ENCODE measurements at regions not wholly inside any gene's neighbourhood (a gene's known extent, or its start where the extent isn't known, plus 50 kb on each side); places are given as distances from the start of the nearest gene placed in this dataset.

DNA sequence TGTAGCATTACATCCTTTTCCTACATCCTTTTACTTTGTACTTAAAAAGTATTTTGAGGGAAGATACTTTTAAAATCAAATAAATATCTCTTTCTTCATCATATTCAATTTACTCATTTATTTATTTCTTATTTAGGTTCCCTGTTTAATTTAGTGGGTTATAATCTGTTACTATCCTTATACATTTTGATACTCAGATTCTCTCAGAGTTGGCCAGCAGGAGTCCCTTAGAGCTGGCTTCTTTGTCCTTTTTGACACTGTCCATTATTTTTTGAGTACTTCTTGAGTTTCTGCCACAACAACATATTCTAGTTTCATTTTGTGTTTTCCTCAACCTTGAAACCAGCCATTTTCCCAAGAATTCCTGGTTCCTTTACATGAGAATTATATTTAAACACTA is 111.6 kb upstream of the DCBLD2 start:
- no peaks in the 10 kb centered on the region for H3K36me3 Mint-ChIP-seq
- Histone ChIP-seq H2AFZ (replicated peaks) (no peak overlapping the region), H3K27me3 (no peaks in the 10 kb centered on the region), H3K4me1 (no peaks in the 10 kb centered on the region), H3K9me3 (ENCODE audit: low read depth) (no peaks in the 10 kb centered on the region), H3K4me3 (no peak overlapping the region), H3K79me2 (ENCODE audit: low read depth) (no peaks in the 10 kb centered on the region), H3F3A (ENCODE audit: low read depth) (no peaks in the 10 kb centered on the region), H3K36me3 (no peaks in the 10 kb centered on the region), H3K4me2 (no peak overlapping the region), H3K9ac (no peak overlapping the region), H3K27ac (no peak overlapping the region), H4K20me1 (ENCODE audit: low read depth) (no peaks in the 10 kb centered on the region)
- no peak overlapping the region for H3K4me3 Mint-ChIP-seq
- peaks cover 8% of the 10 kb centered on the region for H3K4me1 Mint-ChIP-seq
- no peaks in the 10 kb centered on the region for H3K27me3 Mint-ChIP-seq (ENCODE audit: insufficient read depth, low read depth)
- DNase-seq (ENCODE audit: low spot score): no peak
- TF ChIP-seq, protein P1, sequence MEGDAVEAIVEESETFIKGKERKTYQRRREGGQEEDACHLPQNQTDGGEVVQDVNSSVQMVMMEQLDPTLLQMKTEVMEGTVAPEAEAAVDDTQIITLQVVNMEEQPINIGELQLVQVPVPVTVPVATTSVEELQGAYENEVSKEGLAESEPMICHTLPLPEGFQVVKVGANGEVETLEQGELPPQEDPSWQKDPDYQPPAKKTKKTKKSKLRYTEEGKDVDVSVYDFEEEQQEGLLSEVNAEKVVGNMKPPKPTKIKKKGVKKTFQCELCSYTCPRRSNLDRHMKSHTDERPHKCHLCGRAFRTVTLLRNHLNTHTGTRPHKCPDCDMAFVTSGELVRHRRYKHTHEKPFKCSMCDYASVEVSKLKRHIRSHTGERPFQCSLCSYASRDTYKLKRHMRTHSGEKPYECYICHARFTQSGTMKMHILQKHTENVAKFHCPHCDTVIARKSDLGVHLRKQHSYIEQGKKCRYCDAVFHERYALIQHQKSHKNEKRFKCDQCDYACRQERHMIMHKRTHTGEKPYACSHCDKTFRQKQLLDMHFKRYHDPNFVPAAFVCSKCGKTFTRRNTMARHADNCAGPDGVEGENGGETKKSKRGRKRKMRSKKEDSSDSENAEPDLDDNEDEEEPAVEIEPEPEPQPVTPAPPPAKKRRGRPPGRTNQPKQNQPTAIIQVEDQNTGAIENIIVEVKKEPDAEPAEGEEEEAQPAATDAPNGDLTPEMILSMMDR (IDR thresholded peaks at IDR 0.05): no peak
- no peak for TF ChIP-seq EZH2phosphoT487 (IDR thresholded peaks at IDR 0.05)
- TF ChIP-seq EZH2 (IDR thresholded peaks at IDR 0.05): no peak
- H3K27ac Mint-ChIP-seq: no peak overlapping the region
- H3K9me3 Mint-ChIP-seq: peaks cover 2% of the 10 kb centered on the region

DNA sequence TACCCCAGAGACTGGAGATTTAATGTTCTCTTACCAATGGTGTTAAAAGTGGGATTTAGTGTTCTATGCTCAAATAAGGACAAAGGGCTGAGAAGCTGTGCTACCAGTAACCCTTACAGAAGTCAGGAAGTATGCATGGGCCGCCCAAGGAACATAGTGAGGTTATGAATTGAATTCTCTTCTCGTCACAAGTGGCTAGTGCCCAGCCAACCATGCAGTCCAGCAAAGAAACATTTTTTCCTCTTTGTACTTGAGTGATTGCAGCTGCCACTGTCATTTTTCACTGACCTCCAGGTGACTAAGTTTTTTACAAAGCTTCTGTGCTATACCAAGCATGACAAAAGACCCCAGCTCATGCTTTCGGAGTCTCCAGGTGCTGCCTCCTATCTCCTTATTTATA is 110.6 kb upstream of the DCBLD2 start:
- DNase-seq (ENCODE audit: low spot score): no peak
- Mint-ChIP-seq H3K9me3 (peaks cover 2% of the 10 kb centered on the region), H3K36me3 (no peaks in the 10 kb centered on the region), H3K27ac (no peak overlapping the region), H3K27me3 (ENCODE audit: insufficient read depth, low read depth) (peaks cover 2% of the 10 kb centered on the region), H3K4me1 (peaks cover 8% of the 10 kb centered on the region), H3K4me3 (no peak overlapping the region)
- H3K27ac ChIP-seq: no peak overlapping the region
- H3K27me3 ChIP-seq: no peaks in the 10 kb centered on the region
- no peaks in the 10 kb centered on the region for H3K9me3 ChIP-seq (ENCODE audit: low read depth)
- H4K20me1 ChIP-seq (ENCODE audit: low read depth): no peaks in the 10 kb centered on the region
- no peaks in the 10 kb centered on the region for H3K36me3 ChIP-seq
- no peak for TF ChIP-seq EZH2 (IDR thresholded peaks at IDR 0.05)
- no peak for TF ChIP-seq EZH2phosphoT487 (IDR thresholded peaks at IDR 0.05)
- TF ChIP-seq, protein P1 (IDR thresholded peaks at IDR 0.05): no peak
- no peak overlapping the region for H2AFZ ChIP-seq (replicated peaks)
- no peaks in the 10 kb centered on the region for H3K4me1 ChIP-seq
- H3F3A ChIP-seq (ENCODE audit: low read depth): no peaks in the 10 kb centered on the region
- no peak overlapping the region for H3K9ac ChIP-seq
- H3K79me2 ChIP-seq (ENCODE audit: low read depth): no peaks in the 10 kb centered on the region
- H3K4me3 ChIP-seq: no peak overlapping the region
- no peak overlapping the region for H3K4me2 ChIP-seq

DNA sequence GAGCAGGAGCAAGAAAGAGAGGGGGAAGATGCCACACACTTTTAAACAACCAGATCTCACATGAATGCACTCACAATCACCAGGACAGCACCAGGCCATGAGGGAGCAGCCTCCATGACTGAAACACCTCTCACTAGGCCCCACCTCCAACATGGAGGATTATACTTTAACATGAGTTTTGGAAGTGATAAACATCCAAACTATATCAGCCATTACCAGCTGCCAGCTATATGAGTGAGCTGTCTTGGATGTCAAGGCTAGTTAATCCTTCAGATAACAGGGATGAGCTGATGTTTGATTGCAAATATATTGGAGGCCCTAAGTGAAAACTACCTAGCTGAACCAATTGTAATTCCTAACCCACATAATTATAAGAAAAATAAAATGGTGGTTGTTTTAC is 108.4 kb upstream of the DCBLD2 start:
- no peak overlapping the region for H3K4me3 Mint-ChIP-seq
- no peak overlapping the region for H2AFZ ChIP-seq (replicated peaks)
- DNase-seq (ENCODE audit: low spot score): no peak

More for the DNA sequence above, 108.4 kb upstream of the DCBLD2 start:
- H3K27me3 Mint-ChIP-seq (ENCODE audit: insufficient read depth, low read depth): peaks cover 2% of the 10 kb centered on the region
- TF ChIP-seq EZH2phosphoT487 (IDR thresholded peaks at IDR 0.05) (no peak), EZH2 (IDR thresholded peaks at IDR 0.05) (no peak)
- TF ChIP-seq, protein P1 (IDR thresholded peaks at IDR 0.05): no peak
- Histone ChIP-seq H3K27me3 (no peaks in the 10 kb centered on the region), H3K9me3 (ENCODE audit: low read depth) (no peaks in the 10 kb centered on the region), H3K79me2 (ENCODE audit: low read depth) (no peaks in the 10 kb centered on the region), H3K36me3 (no peaks in the 10 kb centered on the region), H3K4me3 (no peak overlapping the region), H3F3A (ENCODE audit: low read depth) (no peaks in the 10 kb centered on the region), H3K27ac (no peak overlapping the region), H3K4me2 (no peak overlapping the region), H3K9ac (no peak overlapping the region), H3K4me1 (no peaks in the 10 kb centered on the region), H4K20me1 (ENCODE audit: low read depth) (no peaks in the 10 kb centered on the region)
- H3K27ac Mint-ChIP-seq: no peak overlapping the region
- H3K36me3 Mint-ChIP-seq: no peaks in the 10 kb centered on the region
- H3K9me3 Mint-ChIP-seq: no peaks in the 10 kb centered on the region
- peaks cover 8% of the 10 kb centered on the region for H3K4me1 Mint-ChIP-seq

Measured in neural progenitor cell (in vitro differentiated cells).